Adrenal gland (tissue), 5 donors: ENCODE measurements at regions not wholly inside any gene's neighbourhood (a gene's known extent, or its start where the extent isn't known, plus 50 kb on each side); places are given as distances from the start of the nearest gene placed in this dataset.

ENCODE experiments used
- CTCF ChIP-seq, 6 experiments: fragments of 450-650 bp in 4 of 6; fragments of 200-600 bp in 2 of 6; sonication (generic) in 1 of 6; IDR thresholded peaks; 1 replicate in 5 of 6; 2 replicates in 1 of 6; pipeline versions ENCODE4 v1.5.1 to v1.8.0; 2016 to 2021; ENCODE audit warnings: antibody characterized with exemption in 6 of 6, mild to moderate bottlenecking in 2 of 6, moderate library complexity in 1 of 6
- POLR2A ChIP-seq, 2 donors: fragments of 450-650 bp; IDR thresholded peaks; one replicate each; pipeline ENCODE4 v1.6.1; 2017; ENCODE audit warnings: antibody characterized with exemption in 2 of 2, mild to moderate bottlenecking in 2 of 2, moderate library complexity in 1 of 2
- donor health status: DM: no; HTN: no; CAD: no.

GRCh38 chr2:83764447-83765005 lies 694.6 kb downstream of the SUCLG1 start:
- TF ChIP-seq POLR2A (IDR thresholded peaks at IDR 0.05) = no peak
- TF ChIP-seq CTCF (IDR thresholded peaks at IDR 0.05) = no peak
